ENCODE measurements at regions not wholly inside any gene's neighbourhood (a gene's known extent, or its start where the extent isn't known, plus 50 kb on each side); places are given as distances from the start of the nearest gene placed in this dataset.

- H3K36me3 ChIP-seq (ENCODE audit: insufficient read depth, low read length): no peaks in the 10 kb centered on the region
- H3K27me3 ChIP-seq (ENCODE audit: low read length): 0 out of 2 replicates have a peak, but pooled peaks cover 3% of the 10 kb centered on the region
- H3K79me2 ChIP-seq (ENCODE audit: low read length): no peaks in the 10 kb centered on the region
- DNase-seq: no peak
- no peak overlapping the region for H3K4me2 ChIP-seq (ENCODE audit: low read depth, low read length, poor library complexity, severe bottlenecking)
- H3K4me3 ChIP-seq (ENCODE audit: low read length): no peak overlapping the region
- no peaks in the 10 kb centered on the region for H3K9me3 ChIP-seq (ENCODE audit: low read length)
- no peaks in the 10 kb centered on the region for H3K4me1 ChIP-seq (ENCODE audit: low read length)
- no peak overlapping the region for H3K9ac ChIP-seq (ENCODE audit: low read length)
- H2AFZ ChIP-seq (ENCODE audit: low read length): no peak overlapping the region
- H3K9me2 ChIP-seq (replicated peaks; ENCODE audit: insufficient read depth, low read length): no peaks in the 10 kb centered on the region
- no peaks in the 10 kb centered on the region for H4K20me1 ChIP-seq (ENCODE audit: insufficient read depth, low read depth, low read length)
- H3K27ac ChIP-seq (ENCODE audit: low read length): no peak overlapping the region
These were observed 170.3 kb upstream of the DUSP10 start for GRCh38 chr1:221912230-221912629.

- Histone ChIP-seq H3K27me3 (ENCODE audit: low read length) (no peaks in the 10 kb centered on the region), H3K36me3 (ENCODE audit: insufficient read depth, low read length) (no peaks in the 10 kb centered on the region), H3K4me1 (ENCODE audit: low read length) (no peaks in the 10 kb centered on the region), H3K27ac (ENCODE audit: low read length) (no peak overlapping the region), H3K9me2 (replicated peaks; ENCODE audit: insufficient read depth, low read length) (no peaks in the 10 kb centered on the region), H3K79me2 (ENCODE audit: low read length) (no peaks in the 10 kb centered on the region), H3K4me2 (ENCODE audit: low read depth, low read length, poor library complexity, severe bottlenecking) (no peak overlapping the region), H3K9me3 (ENCODE audit: low read length) (no peaks in the 10 kb centered on the region), H3K4me3 (ENCODE audit: low read length) (no peak overlapping the region), H3K9ac (ENCODE audit: low read length) (no peak overlapping the region), H4K20me1 (ENCODE audit: insufficient read depth, low read depth, low read length) (no peaks in the 10 kb centered on the region), H2AFZ (ENCODE audit: low read length) (no peak overlapping the region)
- no peak for DNase-seq
These were observed 169.8 kb upstream of the DUSP10 start for GRCh38 chr1:221911714-221912113.

GRCh38 chr1:221910222-221910621 lies 168.3 kb upstream of the DUSP10 start:
- H3K9ac ChIP-seq (ENCODE audit: low read length): no peak overlapping the region
- H3K27me3 ChIP-seq (ENCODE audit: low read length): no peaks in the 10 kb centered on the region
- no peaks in the 10 kb centered on the region for H3K9me2 ChIP-seq (replicated peaks; ENCODE audit: insufficient read depth, low read length)
- no peaks in the 10 kb centered on the region for H4K20me1 ChIP-seq (ENCODE audit: insufficient read depth, low read depth, low read length)
- H2AFZ ChIP-seq (ENCODE audit: low read length): no peak overlapping the region
- H3K9me3 ChIP-seq (ENCODE audit: low read length): no peaks in the 10 kb centered on the region
- DNase-seq: no peak
- H3K27ac ChIP-seq (ENCODE audit: low read length): no peak overlapping the region
- H3K4me1 ChIP-seq (ENCODE audit: low read length): no peaks in the 10 kb centered on the region
- H3K79me2 ChIP-seq (ENCODE audit: low read length): no peaks in the 10 kb centered on the region
- no peak overlapping the region for H3K4me2 ChIP-seq (ENCODE audit: low read depth, low read length, poor library complexity, severe bottlenecking)
- no peak overlapping the region for H3K4me3 ChIP-seq (ENCODE audit: low read length)
- H3K36me3 ChIP-seq (ENCODE audit: insufficient read depth, low read length): no peaks in the 10 kb centered on the region

- no peak overlapping the region for H3K27ac ChIP-seq (ENCODE audit: low read length)
- DNase-seq: no peak
- H3K79me2 ChIP-seq (ENCODE audit: low read length): no peaks in the 10 kb centered on the region
- H3K4me1 ChIP-seq (ENCODE audit: low read length): no peaks in the 10 kb centered on the region
- no peaks in the 10 kb centered on the region for H3K9me3 ChIP-seq (ENCODE audit: low read length)
- no peak overlapping the region for H3K4me2 ChIP-seq (ENCODE audit: low read depth, low read length, poor library complexity, severe bottlenecking)
- no peaks in the 10 kb centered on the region for H3K36me3 ChIP-seq (ENCODE audit: insufficient read depth, low read length)
- no peaks in the 10 kb centered on the region for H3K27me3 ChIP-seq (ENCODE audit: low read length)
- H4K20me1 ChIP-seq (ENCODE audit: insufficient read depth, low read depth, low read length): no peaks in the 10 kb centered on the region
- no peak overlapping the region for H2AFZ ChIP-seq (ENCODE audit: low read length)
- no peak overlapping the region for H3K4me3 ChIP-seq (ENCODE audit: low read length)
- H3K9ac ChIP-seq (ENCODE audit: low read length): no peak overlapping the region
- H3K9me2 ChIP-seq (replicated peaks; ENCODE audit: insufficient read depth, low read length): no peaks in the 10 kb centered on the region
These were observed 166.7 kb upstream of the DUSP10 start for GRCh38 chr1:221908573-221908972.

- no peak overlapping the region for H3K27ac ChIP-seq (ENCODE audit: low read length)
- H3K4me3 ChIP-seq (ENCODE audit: low read length): no peak overlapping the region
- no peaks in the 10 kb centered on the region for H3K9me2 ChIP-seq (replicated peaks; ENCODE audit: insufficient read depth, low read length)
- H3K27me3 ChIP-seq (ENCODE audit: low read length): no peaks in the 10 kb centered on the region
- H3K9me3 ChIP-seq (ENCODE audit: low read length): no peaks in the 10 kb centered on the region
- H4K20me1 ChIP-seq (ENCODE audit: insufficient read depth, low read depth, low read length): no peaks in the 10 kb centered on the region
- H3K36me3 ChIP-seq (ENCODE audit: insufficient read depth, low read length): no peaks in the 10 kb centered on the region
- no peak overlapping the region for H3K4me2 ChIP-seq (ENCODE audit: low read depth, low read length, poor library complexity, severe bottlenecking)
- no peak for DNase-seq
- no peaks in the 10 kb centered on the region for H3K79me2 ChIP-seq (ENCODE audit: low read length)
- H3K9ac ChIP-seq (ENCODE audit: low read length): no peak overlapping the region
- H3K4me1 ChIP-seq (ENCODE audit: low read length): no peaks in the 10 kb centered on the region
- H2AFZ ChIP-seq (ENCODE audit: low read length): no peak overlapping the region
These were observed 165.5 kb upstream of the DUSP10 start for GRCh38 chr1:221907166-221907932.

GRCh38 chr1:221905802-221906201 lies 163.9 kb upstream of the DUSP10 start:
- Histone ChIP-seq H3K4me2 (ENCODE audit: low read depth, low read length, poor library complexity, severe bottlenecking) (no peak overlapping the region), H3K79me2 (ENCODE audit: low read length) (no peaks in the 10 kb centered on the region), H3K4me3 (ENCODE audit: low read length) (no peak overlapping the region), H4K20me1 (ENCODE audit: insufficient read depth, low read depth, low read length) (no peaks in the 10 kb centered on the region), H3K9ac (ENCODE audit: low read length) (no peak overlapping the region), H2AFZ (ENCODE audit: low read length) (no peak overlapping the region), H3K36me3 (ENCODE audit: insufficient read depth, low read length) (no peaks in the 10 kb centered on the region), H3K27ac (ENCODE audit: low read length) (no peak overlapping the region), H3K4me1 (ENCODE audit: low read length) (no peaks in the 10 kb centered on the region), H3K27me3 (ENCODE audit: low read length) (no peaks in the 10 kb centered on the region), H3K9me2 (replicated peaks; ENCODE audit: insufficient read depth, low read length) (no peaks in the 10 kb centered on the region), H3K9me3 (ENCODE audit: low read length) (no peaks in the 10 kb centered on the region)
- DNase-seq: no peak

GRCh38 chr1:221904319-221904718 lies 162.4 kb upstream of the DUSP10 start:
- H3K79me2 ChIP-seq (ENCODE audit: low read length): no peaks in the 10 kb centered on the region
- no peak overlapping the region for H3K27ac ChIP-seq (ENCODE audit: low read length)
- no peaks in the 10 kb centered on the region for H3K27me3 ChIP-seq (ENCODE audit: low read length)
- no peaks in the 10 kb centered on the region for H3K9me3 ChIP-seq (ENCODE audit: low read length)
- no peak overlapping the region for H3K4me3 ChIP-seq (ENCODE audit: low read length)
- no peaks in the 10 kb centered on the region for H4K20me1 ChIP-seq (ENCODE audit: insufficient read depth, low read depth, low read length)
- no peak overlapping the region for H3K9ac ChIP-seq (ENCODE audit: low read length)
- no peaks in the 10 kb centered on the region for H3K9me2 ChIP-seq (replicated peaks; ENCODE audit: insufficient read depth, low read length)
- no peaks in the 10 kb centered on the region for H3K36me3 ChIP-seq (ENCODE audit: insufficient read depth, low read length)
- H3K4me1 ChIP-seq (ENCODE audit: low read length): no peaks in the 10 kb centered on the region
- no peak overlapping the region for H3K4me2 ChIP-seq (ENCODE audit: low read depth, low read length, poor library complexity, severe bottlenecking)
- DNase-seq: no peak
- H2AFZ ChIP-seq (ENCODE audit: low read length): no peak overlapping the region

GRCh38 chr1:221903594-221903993 lies 161.7 kb upstream of the DUSP10 start:
- no peak for DNase-seq
- Histone ChIP-seq H3K9me3 (ENCODE audit: low read length) (no peaks in the 10 kb centered on the region), H3K4me2 (ENCODE audit: low read depth, low read length, poor library complexity, severe bottlenecking) (no peak overlapping the region), H3K4me1 (ENCODE audit: low read length) (no peaks in the 10 kb centered on the region), H3K79me2 (ENCODE audit: low read length) (no peaks in the 10 kb centered on the region), H3K27me3 (ENCODE audit: low read length) (no peaks in the 10 kb centered on the region), H3K4me3 (ENCODE audit: low read length) (no peak overlapping the region), H3K36me3 (ENCODE audit: insufficient read depth, low read length) (no peaks in the 10 kb centered on the region), H3K9me2 (replicated peaks; ENCODE audit: insufficient read depth, low read length) (no peaks in the 10 kb centered on the region), H2AFZ (ENCODE audit: low read length) (no peak overlapping the region), H3K27ac (ENCODE audit: low read length) (no peak overlapping the region), H4K20me1 (ENCODE audit: insufficient read depth, low read depth, low read length) (no peaks in the 10 kb centered on the region), H3K9ac (ENCODE audit: low read length) (no peak overlapping the region)

Data from Karpas-422 (cell line).